Neural cell (in vitro differentiated cells): ENCODE measurements at regions not wholly inside any gene's neighbourhood (a gene's known extent, or its start where the extent isn't known, plus 50 kb on each side); places are given as distances from the start of the nearest gene placed in this dataset.

Experiments used
- H2AFZ ChIP-seq: fragments of 200-600, 300-800 bp; sonication (generic), shearing (Covaris generic); 2 replicates; pipeline ENCODE4 v1.6.0; 2014; ENCODE audit warnings: low read depth, mild to moderate bottlenecking, antibody characterized with exemption, low read length, moderate library complexity
- H3F3A ChIP-seq: fragments of 200-600 bp; shearing (Covaris generic); 2 replicates; pipeline ENCODE4 v1.6.1; 2016; ENCODE audit warnings: mild to moderate bottlenecking, moderate library complexity, mixed read lengths, antibody characterized with exemption, low read length; ENCODE audit not compliant: insufficient read depth, poor library complexity, severe bottlenecking
- H3K27ac ChIP-seq: fragments of 200-600, 300-800 bp; sonication (generic), shearing (Covaris generic); 2 replicates; pipeline ENCODE4 v1.5.1; 2014; ENCODE audit warnings: mild to moderate bottlenecking, low read length, moderate library complexity
- H3K27me3 ChIP-seq: fragments of 300-800, 200-600 bp; sonication (generic), shearing (Covaris generic); 2 replicates; pipeline ENCODE4 v1.6.0; 2014; ENCODE audit warnings: mild to moderate bottlenecking, low read depth, low read length, moderate library complexity; ENCODE audit not compliant: insufficient read depth
- H3K36me3 ChIP-seq: fragments of 300-800, 200-600 bp; sonication (generic), shearing (Covaris generic); 2 replicates; pipeline ENCODE4 v1.5.1; 2014; ENCODE audit warnings: mild to moderate bottlenecking, antibody characterized with exemption, low read length, moderate library complexity; ENCODE audit not compliant: insufficient read depth
- H3K4me2 ChIP-seq: fragments of 300-800, 200-600 bp; sonication (generic), shearing (Covaris generic); 2 replicates; pipeline ENCODE4 v1.6.0; 2014; ENCODE audit warnings: mild to moderate bottlenecking, low read length
- H3K4me3 ChIP-seq: fragments of 300-800, 200-600 bp; sonication (generic), shearing (Covaris generic); 2 replicates; pipeline ENCODE4 v1.5.1; 2014; ENCODE audit warnings: mild to moderate bottlenecking, low read length, moderate library complexity
- H3K79me2 ChIP-seq: fragments of 200-600 bp; shearing (Covaris generic); replicated peaks from 2 replicates; pipeline ENCODE4 v1.6.0; 2014; ENCODE audit warnings: mild to moderate bottlenecking, low read length, moderate library complexity; ENCODE audit not compliant: insufficient read depth
- H3K9ac ChIP-seq: fragments of 300-800, 200-600 bp; sonication (generic), shearing (Covaris generic); 2 replicates; pipeline ENCODE4 v1.6.1; 2016; ENCODE audit warnings: mild to moderate bottlenecking, low read length, mixed read lengths
- H3K9me2 ChIP-seq: fragments of 200-600 bp; shearing (Covaris generic); 2 replicates; pipeline ENCODE4 v1.6.1; 2016; ENCODE audit warnings: mild to moderate bottlenecking, low read length, mixed read lengths; ENCODE audit not compliant: insufficient read depth
- H3K9me3 ChIP-seq: fragments of 200-600, 300-800 bp; sonication (generic), shearing (Covaris generic); 2 replicates; pipeline ENCODE4 v1.6.1; 2016; ENCODE audit warnings: mild to moderate bottlenecking, mixed run types, low read length, moderate library complexity, mixed read lengths
- H4K20me1 ChIP-seq: fragments of 200-600 bp; shearing (Covaris generic); 2 replicates; pipeline ENCODE4 v1.6.1; 2016; ENCODE audit warnings: mild to moderate bottlenecking, mixed run types; ENCODE audit not compliant: insufficient read depth
- CTCF ChIP-seq: fragments of 450-650 bp; IDR thresholded peaks from 2 replicates; pipeline ENCODE4 v1.5.1; 2014; ENCODE audit warnings: antibody characterized with exemption, mild to moderate bottlenecking, moderate library complexity; ENCODE audit not compliant: poor library complexity, severe bottlenecking
- EP300 ChIP-seq: fragments of 450-650 bp; conservative IDR thresholded peaks from 2 replicates; pipeline ENCODE4 v1.6.1; 2014; ENCODE audit warnings: antibody characterized with exemption, mild to moderate bottlenecking, moderate library complexity; ENCODE audit not compliant: poor library complexity, severe bottlenecking
- EZH2 ChIP-seq: fragments of 200-600, 300-800 bp; shearing (Covaris generic), sonication (generic); IDR thresholded peaks from 2 replicates; pipeline ENCODE4 v1.6.1; 2014; ENCODE audit warnings: antibody characterized with exemption, low read length, borderline replicate concordance, mild to moderate bottlenecking; ENCODE audit not compliant: insufficient read depth, poor library complexity, severe bottlenecking
- MXI1 ChIP-seq: fragments of 450-650 bp; conservative IDR thresholded peaks from 2 replicates; pipeline ENCODE4 v1.6.1; 2014; ENCODE audit warnings: antibody characterized with exemption, mild to moderate bottlenecking; ENCODE audit not compliant: poor library complexity, severe bottlenecking
- POLR2AphosphoS5 ChIP-seq: IDR thresholded peaks from 2 replicates; pipeline ENCODE4 v1.6.1; 2012
- RAD21 ChIP-seq: fragments of 450-650 bp; conservative IDR thresholded peaks from 2 replicates; pipeline ENCODE4 v1.6.1; 2014; ENCODE audit warnings: antibody characterized with exemption, mild to moderate bottlenecking, moderate library complexity
- SMC3 ChIP-seq: fragments of 450-650 bp; conservative IDR thresholded peaks from 2 replicates; pipeline ENCODE4 v1.6.1; 2014; ENCODE audit warnings: antibody characterized with exemption, mild to moderate bottlenecking, moderate library complexity; ENCODE audit not compliant: poor library complexity
- TAF1 ChIP-seq: IDR thresholded peaks from 2 replicates; pipeline ENCODE4 v1.6.1; 2012; ENCODE audit warnings: low read depth
- TF ChIP-seq, protein P1 (sequence below): IDR thresholded peaks from 2 replicates; pipeline ENCODE4 v1.6.1; 2012; ENCODE audit warnings: borderline replicate concordance

DNA sequence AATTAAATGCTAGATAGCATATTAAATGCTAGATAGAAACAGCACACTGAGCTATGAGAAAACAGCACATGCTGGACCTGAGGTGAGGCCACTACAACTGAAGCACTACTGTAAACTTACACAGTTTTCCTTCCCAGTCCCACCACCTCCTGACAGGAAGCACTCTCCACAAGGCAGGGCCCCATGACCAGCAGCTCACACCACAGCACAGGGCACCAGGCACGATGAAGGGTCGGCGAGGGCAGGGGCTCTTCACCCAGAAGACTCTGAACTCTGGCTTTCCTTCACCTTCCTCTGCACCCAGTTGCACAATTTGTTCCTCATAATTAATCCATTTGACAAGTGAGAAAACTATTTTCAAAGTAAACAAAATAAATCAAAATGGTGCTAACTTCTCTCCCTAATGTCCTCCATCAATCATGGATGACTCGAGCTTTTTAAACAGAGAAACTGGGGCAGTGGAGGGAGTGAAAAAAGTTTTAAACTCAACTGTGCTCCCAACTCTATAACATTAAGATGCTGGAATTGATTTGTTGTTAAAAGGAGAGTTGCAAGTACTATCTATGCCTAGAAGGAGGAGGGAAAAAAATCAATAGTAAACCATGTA is 568.7 kb downstream of the UQCRFS1 start:
- Histone ChIP-seq H4K20me1 (no peaks in the 10 kb centered on the region), H3K9me2 (no peaks in the 10 kb centered on the region), H3K79me2 (no peaks in the 10 kb centered on the region), H3K27me3 (no peaks in the 10 kb centered on the region), H2AFZ (no peak overlapping the region), H3K36me3 (no peaks in the 10 kb centered on the region), H3F3A (no peaks in the 10 kb centered on the region), H3K27ac (no peak overlapping the region), H3K4me3 (no peak overlapping the region), H3K4me2 (no peak overlapping the region), H3K9me3 (no peaks in the 10 kb centered on the region), H3K9ac (no peak overlapping the region)
- TF ChIP-seq, protein P1, sequence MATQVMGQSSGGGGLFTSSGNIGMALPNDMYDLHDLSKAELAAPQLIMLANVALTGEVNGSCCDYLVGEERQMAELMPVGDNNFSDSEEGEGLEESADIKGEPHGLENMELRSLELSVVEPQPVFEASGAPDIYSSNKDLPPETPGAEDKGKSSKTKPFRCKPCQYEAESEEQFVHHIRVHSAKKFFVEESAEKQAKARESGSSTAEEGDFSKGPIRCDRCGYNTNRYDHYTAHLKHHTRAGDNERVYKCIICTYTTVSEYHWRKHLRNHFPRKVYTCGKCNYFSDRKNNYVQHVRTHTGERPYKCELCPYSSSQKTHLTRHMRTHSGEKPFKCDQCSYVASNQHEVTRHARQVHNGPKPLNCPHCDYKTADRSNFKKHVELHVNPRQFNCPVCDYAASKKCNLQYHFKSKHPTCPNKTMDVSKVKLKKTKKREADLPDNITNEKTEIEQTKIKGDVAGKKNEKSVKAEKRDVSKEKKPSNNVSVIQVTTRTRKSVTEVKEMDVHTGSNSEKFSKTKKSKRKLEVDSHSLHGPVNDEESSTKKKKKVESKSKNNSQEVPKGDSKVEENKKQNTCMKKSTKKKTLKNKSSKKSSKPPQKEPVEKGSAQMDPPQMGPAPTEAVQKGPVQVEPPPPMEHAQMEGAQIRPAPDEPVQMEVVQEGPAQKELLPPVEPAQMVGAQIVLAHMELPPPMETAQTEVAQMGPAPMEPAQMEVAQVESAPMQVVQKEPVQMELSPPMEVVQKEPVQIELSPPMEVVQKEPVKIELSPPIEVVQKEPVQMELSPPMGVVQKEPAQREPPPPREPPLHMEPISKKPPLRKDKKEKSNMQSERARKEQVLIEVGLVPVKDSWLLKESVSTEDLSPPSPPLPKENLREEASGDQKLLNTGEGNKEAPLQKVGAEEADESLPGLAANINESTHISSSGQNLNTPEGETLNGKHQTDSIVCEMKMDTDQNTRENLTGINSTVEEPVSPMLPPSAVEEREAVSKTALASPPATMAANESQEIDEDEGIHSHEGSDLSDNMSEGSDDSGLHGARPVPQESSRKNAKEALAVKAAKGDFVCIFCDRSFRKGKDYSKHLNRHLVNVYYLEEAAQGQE = no peak
- TF ChIP-seq CTCF = no peak

- Histone ChIP-seq H3K9ac (no peak overlapping the region), H3K9me2 (no peaks in the 10 kb centered on the region), H2AFZ (no peak overlapping the region), H3F3A (no peaks in the 10 kb centered on the region), H3K4me3 (no peak overlapping the region), H3K27ac (no peak overlapping the region), H3K9me3 (no peaks in the 10 kb centered on the region), H4K20me1 (no peaks in the 10 kb centered on the region), H3K79me2 (no peaks in the 10 kb centered on the region), H3K4me2 (no peak overlapping the region), H3K36me3 (no peaks in the 10 kb centered on the region), H3K27me3 (no peaks in the 10 kb centered on the region)
- no peak for TF ChIP-seq TAF1
- no peak for TF ChIP-seq CTCF
- TF ChIP-seq SMC3 = no peak
- no peak for TF ChIP-seq MXI1
- TF ChIP-seq, protein P1 = no peak
- TF ChIP-seq EP300 = no peak
- no peak for TF ChIP-seq RAD21
- no peak for TF ChIP-seq POLR2AphosphoS5
- TF ChIP-seq EZH2 = no peak
Measured at GRCh38 chr19:28642787-28643683, 569.9 kb downstream of the UQCRFS1 start.
